Ishikawa (cell line): ENCODE measurements at regions not wholly inside any gene's neighbourhood (a gene's known extent, or its start where the extent isn't known, plus 50 kb on each side); places are given as distances from the start of the nearest gene placed in this dataset.

ENCODE experiments used
- CEBPB ChIP-seq: IDR thresholded peaks from 2 replicates; pipeline ENCODE4 v1.6.1; 2012
- CREB1 ChIP-seq: IDR thresholded peaks from 2 replicates; pipeline ENCODE4 v1.6.1; 2012; ENCODE audit warnings: low read depth
- EGR1 ChIP-seq: IDR thresholded peaks from 2 replicates; pipeline ENCODE4 v1.6.1; 2012
- EP300 ChIP-seq: IDR thresholded peaks from 2 replicates; pipeline ENCODE4 v1.6.1; 2012; ENCODE audit warnings: borderline replicate concordance
- FOXM1 ChIP-seq: IDR thresholded peaks from 2 replicates; pipeline ENCODE4 v1.6.1; 2012; ENCODE audit warnings: low read depth, borderline replicate concordance
- MAX ChIP-seq: IDR thresholded peaks from 2 replicates; pipeline ENCODE4 v1.6.1; 2012
- NFIC ChIP-seq: IDR thresholded peaks from 2 replicates; pipeline ENCODE4 v1.6.1; 2012
- RAD21 ChIP-seq: IDR thresholded peaks from 2 replicates; pipeline ENCODE4 v1.6.1; 2012; ENCODE audit warnings: low read depth
- REST ChIP-seq: IDR thresholded peaks from 2 replicates; pipeline ENCODE4 v1.6.1; 2012; ENCODE audit warnings: low read depth, mild to moderate bottlenecking
- TAF1 ChIP-seq: IDR thresholded peaks from 2 replicates; pipeline ENCODE4 v1.6.1; 2012; ENCODE audit warnings: low read depth, mild to moderate bottlenecking
- TCF12 ChIP-seq: IDR thresholded peaks from 2 replicates; pipeline ENCODE4 v1.6.1; 2012; ENCODE audit warnings: low read depth
- TEAD4 ChIP-seq: IDR thresholded peaks from 2 replicates; pipeline ENCODE4 v1.6.1; 2012
- USF1 ChIP-seq: IDR thresholded peaks from 2 replicates; pipeline ENCODE4 v1.6.1; 2012
- YY1 ChIP-seq: IDR thresholded peaks from 2 replicates; pipeline ENCODE4 v1.6.1; 2012; ENCODE audit warnings: low read depth
- ZBTB7A ChIP-seq: IDR thresholded peaks from 2 replicates; pipeline ENCODE4 v1.6.1; 2012; ENCODE audit warnings: low read depth

- TF ChIP-seq TCF12 = no peak
- no peak for TF ChIP-seq FOXM1
- no peak for TF ChIP-seq ZBTB7A
- no peak for TF ChIP-seq CREB1
- no peak for TF ChIP-seq EGR1
- no peak for TF ChIP-seq CEBPB
- no peak for TF ChIP-seq EP300
- TF ChIP-seq TEAD4 = no peak
- TF ChIP-seq MAX = no peak
- TF ChIP-seq USF1 = no peak
Observed at GRCh38 chr2:128797533-128797932, 478.9 kb upstream of the HS6ST1 start.

- no peak for TF ChIP-seq MAX
- no peak for TF ChIP-seq EGR1
- TF ChIP-seq TAF1 = no peak
Observed at GRCh38 chr2:128797937-128798336, 479.3 kb upstream of the HS6ST1 start.

- no peak for TF ChIP-seq TAF1
- TF ChIP-seq CEBPB = no peak
- no peak for TF ChIP-seq CREB1
- TF ChIP-seq ZBTB7A = no peak
- no peak for TF ChIP-seq TCF12
- TF ChIP-seq USF1 = no peak
- TF ChIP-seq RAD21 = no peak
Observed at GRCh38 chr2:128798502-128799283, 480.0 kb upstream of the HS6ST1 start.

GRCh38 chr2:128799284-128799552, 480.6 kb upstream of the HS6ST1 start:
- no peak for TF ChIP-seq USF1
- no peak for TF ChIP-seq TCF12
- no peak for TF ChIP-seq EGR1
- no peak for TF ChIP-seq CREB1
- TF ChIP-seq TEAD4 = no peak
- TF ChIP-seq RAD21 = no peak
- no peak for TF ChIP-seq YY1
- no peak for TF ChIP-seq MAX
- TF ChIP-seq FOXM1 = no peak
- TF ChIP-seq TAF1 = no peak
- no peak for TF ChIP-seq NFIC
- TF ChIP-seq CEBPB = no peak
- no peak for TF ChIP-seq REST

- no peak for TF ChIP-seq RAD21
- no peak for TF ChIP-seq NFIC
- TF ChIP-seq USF1 = no peak
- TF ChIP-seq CREB1 = no peak
- no peak for TF ChIP-seq EP300
- TF ChIP-seq REST = no peak
- TF ChIP-seq TAF1 = no peak
- TF ChIP-seq FOXM1 = no peak
- no peak for TF ChIP-seq ZBTB7A
- TF ChIP-seq MAX = no peak
Observed at GRCh38 chr2:128799730-128800129, 481.1 kb upstream of the HS6ST1 start.
